Right lobe of liver (tissue), 4 donors: ENCODE measurements at regions not wholly inside any gene's neighbourhood (a gene's known extent, or its start where the extent isn't known, plus 50 kb on each side); places are given as distances from the start of the nearest gene placed in this dataset.

ENCODE experiments used
- CTCF ChIP-seq, 4 donors: fragments of 200-600 bp in 3 of 4; fragments of 450-650 bp in 1 of 4; IDR thresholded peaks; one replicate each; pipeline versions ENCODE4 v1.5.1 to v1.8.0; 2016 to 2022; ENCODE audit warnings: antibody characterized with exemption in 4 of 4, mild to moderate bottlenecking in 2 of 4
- POLR2A ChIP-seq: fragments of 450-650 bp; IDR thresholded peaks from one replicate; pipeline ENCODE4 v1.6.1; 2017; ENCODE audit warnings: antibody characterized with exemption, mild to moderate bottlenecking
- donor health status: DM: no; HTN: no; CAD: no.
- donor health status: DM: no; HTN: no; CAD: no.
- donor health status: DM: no; HTN: yes; CAD: no.

DNA sequence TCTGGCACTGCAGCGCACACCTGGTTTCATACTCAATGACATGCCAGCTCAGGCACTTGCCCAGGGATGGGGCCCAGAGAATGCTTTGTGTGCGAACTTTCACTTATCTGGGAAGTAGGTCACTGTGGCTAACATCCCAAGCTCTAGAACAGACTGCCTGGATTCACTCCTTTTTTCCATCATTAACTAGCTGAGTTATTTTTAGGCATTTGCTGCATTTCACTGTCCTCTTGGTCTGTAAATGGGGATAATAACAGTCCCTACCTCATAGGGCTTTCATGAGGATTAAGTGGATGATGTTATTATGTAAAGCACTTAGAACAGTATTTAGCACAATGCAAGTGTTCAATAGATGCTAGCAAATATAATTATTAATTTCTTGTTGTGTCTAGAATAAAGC is 98.7 kb upstream of the DOCK1 start:
- no peak for TF ChIP-seq POLR2A
- no peak for TF ChIP-seq CTCF (IDR thresholded peaks at IDR 0.05)
